PFSK-1 (cell line): ENCODE measurements at regions not wholly inside any gene's neighbourhood (a gene's known extent, or its start where the extent isn't known, plus 50 kb on each side); places are given as distances from the start of the nearest gene placed in this dataset.

Source experiments
- FOXP2 ChIP-seq: optimal IDR thresholded peaks from 2 replicates; pipeline ENCODE3; 2011; ENCODE audit warnings: borderline replicate concordance, control low read depth, inconsistent platforms; ENCODE audit not compliant: insufficient read depth; ENCODE audit errors: extremely low read length, extremely low read depth
- POLR2AphosphoS5 ChIP-seq: IDR thresholded peaks from 2 replicates; pipeline ENCODE4 v1.6.1; 2012; ENCODE audit warnings: low read depth, mild to moderate bottlenecking, control low read depth, low read length, moderate library complexity
- REST ChIP-seq, 2 experiments: IDR thresholded peaks; 2 replicates each; pipeline versions ENCODE4 v1.6.1 to v1.8.0; 2011 to 2012; ENCODE audit warnings: low read depth in 2 of 2, low read length in 2 of 2, control low read depth in 1 of 2, inconsistent platforms in 1 of 2, mild to moderate bottlenecking in 1 of 2, moderate library complexity in 1 of 2; ENCODE audit not compliant: insufficient read depth in 1 of 2
- SIN3A ChIP-seq: IDR thresholded peaks from 2 replicates; pipeline ENCODE4 v1.6.1; 2012; ENCODE audit warnings: mild to moderate bottlenecking, low read length, moderate library complexity, borderline replicate concordance; ENCODE audit not compliant: insufficient read depth
- TAF1 ChIP-seq: IDR thresholded peaks from 2 replicates; pipeline ENCODE4 v1.6.1; 2012; ENCODE audit warnings: low read length, control low read depth, borderline replicate concordance; ENCODE audit not compliant: insufficient read depth

- no peak for TF ChIP-seq POLR2AphosphoS5
- TF ChIP-seq TAF1: no peak
- no peak for TF ChIP-seq REST (IDR thresholded peaks at IDR 0.05; ENCODE audit: insufficient read depth in 1 of 2, low read depth in 2 of 2, low read length in 2 of 2)
- no peak for TF ChIP-seq FOXP2
- no peak for TF ChIP-seq SIN3A
These were observed 81.0 kb downstream of the RPS29 start for GRCh38 chr14:49505041-49505766.
